SK-N-SH (cell line): ENCODE measurements at regions not wholly inside any gene's neighbourhood (a gene's known extent, or its start where the extent isn't known, plus 50 kb on each side); places are given as distances from the start of the nearest gene placed in this dataset.

ENCODE experiments used
- CTCF ChIA-PET: fragments of 300-600, 350-600 bp; formaldehyde crosslinking; extraction: SDS; loops from one replicate; lab custom pipeline; 2021; lab: Yijun Ruan, JAX
- POLR2A ChIA-PET: fragments of 350-600 bp; sonication (Branson Sonifier 250); formaldehyde crosslinking; extraction: SDS; loops from one replicate; lab custom pipeline; 2020; ENCODE audit warnings: antibody characterized with exemption, inconsistent platforms; lab: Yijun Ruan, JAX
- DNase-seq: peaks from one replicate; pipeline ENCODE4 v3.0.0; 2012
- H2AFZ ChIP-seq: fragments of 200-600 bp; sonication (generic); 2 replicates; pipeline ENCODE4 v1.8.1; 2016; ENCODE audit warnings: antibody characterized with exemption, mild to moderate bottlenecking, low read depth
- H3F3A ChIP-seq: fragments of 200-600 bp; sonication (generic); replicated peaks from 2 replicates; pipeline ENCODE3; 2016; ENCODE audit warnings: antibody characterized with exemption, mild to moderate bottlenecking; ENCODE audit not compliant: insufficient read depth
- H3K27ac ChIP-seq, 2 experiments: fragments of 200-500 bp in 1 of 2; fragments of 200-600 bp in 1 of 2; sonication (Bioruptor generic) in 1 of 2; sonication (generic), shearing (Covaris generic) in 1 of 2; 2 replicates each; pipeline versions ENCODE4 v1.5.1 to v1.6.1; 2014 to 2016; ENCODE audit warnings: low read depth in 2 of 2, inconsistent platforms in 1 of 2, low read length in 1 of 2, mild to moderate bottlenecking in 1 of 2, mixed read lengths in 1 of 2
- H3K27me3 ChIP-seq: fragments of 200-600 bp; sonication (generic), shearing (Covaris generic); 2 replicates; pipeline ENCODE4 v1.6.1; 2016; ENCODE audit warnings: mixed run types; ENCODE audit not compliant: insufficient read depth
- H3K36me3 ChIP-seq, 2 experiments: fragments of 200-500 bp in 1 of 2; fragments of 200-600 bp in 1 of 2; sonication (Bioruptor generic) in 1 of 2; sonication (generic) in 1 of 2; replicated peaks in 1 of 2; 2 replicates each; pipeline versions ENCODE3 to v1.5.1; 2014 to 2016; ENCODE audit warnings: low read length in 1 of 2, mild to moderate bottlenecking in 1 of 2; ENCODE audit not compliant: insufficient read depth in 2 of 2, control insufficient read depth in 1 of 2
- H3K4me1 ChIP-seq, 2 experiments: fragments of 200-500 bp in 1 of 2; fragments of 200-600 bp in 1 of 2; sonication (Bioruptor generic) in 1 of 2; sonication (generic), shearing (Covaris generic) in 1 of 2; 2 replicates each; pipeline versions ENCODE4 v1.5.1 to v1.6.1; 2014 to 2016; ENCODE audit warnings: low read depth in 1 of 2, low read length in 1 of 2, mixed run types in 1 of 2; ENCODE audit not compliant: insufficient read depth in 2 of 2, control insufficient read depth in 1 of 2
- H3K4me2 ChIP-seq: fragments of 200-600 bp; sonication (generic), shearing (Covaris generic); 2 replicates; pipeline ENCODE4 v1.6.1; 2017; ENCODE audit warnings: mixed run types
- H3K4me3 ChIP-seq, 2 experiments: fragments of 200-500 bp in 1 of 2; fragments of 200-600 bp in 1 of 2; sonication (Bioruptor generic) in 1 of 2; sonication (generic), shearing (Covaris generic) in 1 of 2; 2 replicates each; pipeline versions ENCODE4 v1.5.1 to v1.8.1; 2014 to 2016; ENCODE audit warnings: low read depth in 2 of 2, inconsistent platforms in 1 of 2, low read length in 1 of 2, mild to moderate bottlenecking in 1 of 2, mixed read lengths in 1 of 2, moderate library complexity in 1 of 2
- H3K79me2 ChIP-seq: fragments of 200-600 bp; sonication (generic); 2 replicates; pipeline ENCODE4 v1.8.1; 2017; ENCODE audit warnings: mild to moderate bottlenecking; ENCODE audit not compliant: insufficient read depth
- H3K9ac ChIP-seq: fragments of 200-600 bp; sonication (generic); 2 replicates; pipeline ENCODE4 v1.6.1; 2017; ENCODE audit warnings: mixed run types
- H3K9me2 ChIP-seq: fragments of 200-600 bp; sonication (generic); 2 replicates; pipeline ENCODE4 v1.6.1; 2017; ENCODE audit warnings: mixed run types
- H3K9me3 ChIP-seq: fragments of 200-600 bp; sonication (generic); 2 replicates; pipeline ENCODE4 v1.6.1; 2017; ENCODE audit warnings: mixed run types, mild to moderate bottlenecking, moderate library complexity
- H4K20me1 ChIP-seq: fragments of 200-600 bp; sonication (generic); 2 replicates; pipeline ENCODE4 v1.6.1; 2017; ENCODE audit warnings: mild to moderate bottlenecking, mixed run types; ENCODE audit not compliant: insufficient read depth
- CHD2 ChIP-seq: fragments of 150-350 bp; IDR thresholded peaks from 2 replicates; pipeline ENCODE4 v1.6.1; 2018; ENCODE audit warnings: low read length; ENCODE audit not compliant: partially characterized antibody
- EP300 ChIP-seq, 2 experiments: IDR thresholded peaks; 2 replicates each; pipeline versions ENCODE4 v1.4.0 to v1.6.1; 2012; ENCODE audit warnings: borderline replicate concordance in 1 of 2, low read depth in 1 of 2, low read length in 1 of 2
- EZH2phosphoT487 ChIP-seq: fragments of 200-600 bp; sonication (generic); IDR thresholded peaks from 2 replicates; pipeline ENCODE4 v1.6.1; 2017; ENCODE audit warnings: low read depth, mixed run types, mild to moderate bottlenecking, antibody characterized with exemption, moderate library complexity, borderline replicate concordance
- GABPA ChIP-seq: IDR thresholded peaks from 2 replicates; pipeline ENCODE4 v1.4.0; 2012; ENCODE audit warnings: low read depth, mild to moderate bottlenecking
- GATA2 ChIP-seq: sonication (generic); formaldehyde crosslinking; IDR thresholded peaks from 2 replicates; pipeline ENCODE4 v1.5.0; 2020; ENCODE audit warnings: mild to moderate bottlenecking, missing genetic modification reagents
- NRF1 ChIP-seq: IDR thresholded peaks from 2 replicates; pipeline ENCODE4 v1.6.1; 2012; ENCODE audit warnings: low read depth, mild to moderate bottlenecking, low read length
- PBX3 ChIP-seq: IDR thresholded peaks from 2 replicates; pipeline ENCODE4; 2012
- POLR2AphosphoS5 ChIP-seq: IDR thresholded peaks from 2 replicates; pipeline ENCODE4 v1.6.1; 2012; ENCODE audit warnings: low read depth, low read length
- RCOR1 ChIP-seq: fragments of 150-350 bp; IDR thresholded peaks from 2 replicates; pipeline ENCODE4 v1.6.1; 2017; ENCODE audit warnings: antibody characterized with exemption, low read length
- WGBS: methylation state at CpG from one replicate; pipeline ENCODE4 v1.1.6; 2017; ENCODE audit warnings: low lambda C conversion rate; 5-methylcytosine and 5-hydroxymethylcytosine counted together
- TF ChIP-seq, protein P1 (sequence below): fragments of 150-350 bp; IDR thresholded peaks from 2 replicates; pipeline ENCODE4 v1.6.1; 2016; ENCODE audit warnings: mild to moderate bottlenecking, low read depth, low read length
- TF ChIP-seq, protein P2 (sequence below): IDR thresholded peaks from 2 replicates; pipeline ENCODE4 v1.4.0; 2012; ENCODE audit warnings: low read depth, borderline replicate concordance
- TF ChIP-seq, protein P3 (sequence below): IDR thresholded peaks from 2 replicates; pipeline ENCODE4 v1.4.0; 2012; ENCODE audit warnings: low read depth, borderline replicate concordance

- TF ChIP-seq, protein P1, sequence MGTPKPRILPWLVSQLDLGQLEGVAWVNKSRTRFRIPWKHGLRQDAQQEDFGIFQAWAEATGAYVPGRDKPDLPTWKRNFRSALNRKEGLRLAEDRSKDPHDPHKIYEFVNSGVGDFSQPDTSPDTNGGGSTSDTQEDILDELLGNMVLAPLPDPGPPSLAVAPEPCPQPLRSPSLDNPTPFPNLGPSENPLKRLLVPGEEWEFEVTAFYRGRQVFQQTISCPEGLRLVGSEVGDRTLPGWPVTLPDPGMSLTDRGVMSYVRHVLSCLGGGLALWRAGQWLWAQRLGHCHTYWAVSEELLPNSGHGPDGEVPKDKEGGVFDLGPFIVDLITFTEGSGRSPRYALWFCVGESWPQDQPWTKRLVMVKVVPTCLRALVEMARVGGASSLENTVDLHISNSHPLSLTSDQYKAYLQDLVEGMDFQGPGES = no peak
- TF ChIP-seq NRF1 (no peak), POLR2AphosphoS5 (no peak), EP300 (IDR thresholded peaks at IDR 0.05; ENCODE audit: borderline replicate concordance in 1 of 2, low read depth in 1 of 2, low read length in 1 of 2) (no peak), PBX3 (no peak), GABPA (no peak), CHD2 (no peak), RCOR1 (no peak)
- TF ChIP-seq, protein P2, sequence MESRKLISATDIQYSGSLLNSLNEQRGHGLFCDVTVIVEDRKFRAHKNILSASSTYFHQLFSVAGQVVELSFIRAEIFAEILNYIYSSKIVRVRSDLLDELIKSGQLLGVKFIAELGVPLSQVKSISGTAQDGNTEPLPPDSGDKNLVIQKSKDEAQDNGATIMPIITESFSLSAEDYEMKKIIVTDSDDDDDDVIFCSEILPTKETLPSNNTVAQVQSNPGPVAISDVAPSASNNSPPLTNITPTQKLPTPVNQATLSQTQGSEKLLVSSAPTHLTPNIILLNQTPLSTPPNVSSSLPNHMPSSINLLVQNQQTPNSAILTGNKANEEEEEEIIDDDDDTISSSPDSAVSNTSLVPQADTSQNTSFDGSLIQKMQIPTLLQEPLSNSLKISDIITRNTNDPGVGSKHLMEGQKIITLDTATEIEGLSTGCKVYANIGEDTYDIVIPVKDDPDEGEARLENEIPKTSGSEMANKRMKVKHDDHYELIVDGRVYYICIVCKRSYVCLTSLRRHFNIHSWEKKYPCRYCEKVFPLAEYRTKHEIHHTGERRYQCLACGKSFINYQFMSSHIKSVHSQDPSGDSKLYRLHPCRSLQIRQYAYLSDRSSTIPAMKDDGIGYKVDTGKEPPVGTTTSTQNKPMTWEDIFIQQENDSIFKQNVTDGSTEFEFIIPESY = no peak
- TF ChIP-seq, protein P3, sequence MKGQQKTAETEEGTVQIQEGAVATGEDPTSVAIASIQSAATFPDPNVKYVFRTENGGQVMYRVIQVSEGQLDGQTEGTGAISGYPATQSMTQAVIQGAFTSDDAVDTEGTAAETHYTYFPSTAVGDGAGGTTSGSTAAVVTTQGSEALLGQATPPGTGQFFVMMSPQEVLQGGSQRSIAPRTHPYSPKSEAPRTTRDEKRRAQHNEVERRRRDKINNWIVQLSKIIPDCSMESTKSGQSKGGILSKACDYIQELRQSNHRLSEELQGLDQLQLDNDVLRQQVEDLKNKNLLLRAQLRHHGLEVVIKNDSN = no peak
Measured at GRCh38 chr11:131279654-131280384, 90.6 kb upstream of the NTM start (continued).

DNA sequence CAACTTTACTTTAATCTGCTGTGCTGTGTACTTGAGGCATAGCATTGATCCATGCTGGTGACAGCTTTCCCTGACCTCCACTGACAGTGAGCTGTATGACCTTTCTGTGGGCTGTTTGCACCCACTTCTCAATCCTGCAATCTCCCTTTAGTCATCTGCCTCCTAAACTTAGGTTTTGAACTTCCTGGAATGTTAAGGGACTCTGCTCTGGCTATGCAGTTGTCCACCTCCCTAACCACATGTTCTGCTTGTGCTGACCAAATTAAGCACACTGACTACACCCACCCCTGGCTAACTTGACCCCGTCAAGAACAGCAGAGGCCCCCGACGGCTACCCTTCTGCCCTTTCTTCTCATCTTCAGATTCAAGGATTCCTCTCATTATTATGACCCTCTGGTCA is 89.1 kb upstream of the NTM start:
- H3K4me2 ChIP-seq = no peak overlapping the region
- no peak for TF ChIP-seq EZH2phosphoT487
- no peak for TF ChIP-seq GATA2 (CRISPR knock-in tag)
- TF ChIP-seq, all 33 proteins: peak for 0
- no peaks in the 10 kb centered on the region for H3K27me3 ChIP-seq
- H3F3A ChIP-seq = no peaks in the 10 kb centered on the region
- no peak overlapping the region for H3K9ac ChIP-seq
- H3K9me3 ChIP-seq = no peaks in the 10 kb centered on the region
- ChIA-PET CTCF (no interaction called here), POLR2A (no interaction called here)
- no peak for DNase-seq
- no peaks in the 10 kb centered on the region for H3K4me1 ChIP-seq
- no peaks in the 10 kb centered on the region for H3K36me3 ChIP-seq
- no peaks in the 10 kb centered on the region for H4K20me1 ChIP-seq
- no peaks in the 10 kb centered on the region for H3K9me2 ChIP-seq
- H3K4me3 ChIP-seq = no peak overlapping the region
- no peaks in the 10 kb centered on the region for H3K79me2 ChIP-seq
- H2AFZ ChIP-seq = no peak overlapping the region
- 37% methylated on average over 3 of the region's 3 CpGs for WGBS
- H3K27ac ChIP-seq = no peak overlapping the region
